HEK293 (cell line): ENCODE measurements at regions not wholly inside any gene's neighbourhood (a gene's known extent, or its start where the extent isn't known, plus 50 kb on each side); places are given as distances from the start of the nearest gene placed in this dataset.

Source experiments
- CTCF ChIA-PET: fragments of 350-600 bp; formaldehyde crosslinking; extraction: SDS; loops from one replicate; lab custom pipeline; 2021; ENCODE audit warnings: antibody characterized with exemption; lab: Yijun Ruan, JAX
- POLR2A ChIA-PET: fragments of 300-600 bp; formaldehyde crosslinking; extraction: SDS; loops from one replicate; lab custom pipeline; 2020; ENCODE audit warnings: antibody characterized with exemption, inconsistent platforms; lab: Yijun Ruan, JAX
- H3K27ac ChIP-seq: fragments of 200-500 bp; sonication (Bioruptor generic); 2 replicates; pipeline ENCODE4 v1.5.1; 2014; ENCODE audit warnings: low read depth, low read length, control low read depth, inconsistent platforms; ENCODE audit errors: extremely low read depth
- H3K36me3 ChIP-seq, 2 experiments: fragments of 200-500 bp in 1 of 2; sonication (Bioruptor generic) in 1 of 2; 1 replicate in 1 of 2; 2 replicates in 1 of 2; pipeline ENCODE4 v1.5.1; 2014 to 2017; ENCODE audit warnings: inconsistent platforms in 2 of 2, low read length in 2 of 2; ENCODE audit not compliant: control insufficient read depth in 2 of 2, insufficient read depth in 1 of 2
- H3K4me1 ChIP-seq: fragments of 200-500 bp; sonication (Bioruptor generic); 2 replicates; pipeline ENCODE4 v1.5.1; 2014; ENCODE audit warnings: mild to moderate bottlenecking, low read length, inconsistent platforms; ENCODE audit not compliant: control insufficient read depth, insufficient read depth
- H3K4me3 ChIP-seq: 2 replicates; pipeline ENCODE4 v1.5.1; 2011; ENCODE audit warnings: low read depth, mild to moderate bottlenecking, control low read depth, low read length, moderate library complexity
- H3K9me3 ChIP-seq: fragments of 200-500 bp; sonication (Bioruptor generic); 2 replicates; pipeline ENCODE4 v1.5.1; 2014; ENCODE audit warnings: low read depth, low read length, inconsistent platforms; ENCODE audit not compliant: control insufficient read depth, insufficient read depth
- HOXA7 ChIP-seq: sonication (generic); formaldehyde crosslinking; IDR thresholded peaks from 2 replicates; pipeline ENCODE4 v1.8.1; 2022; ENCODE audit warnings: missing genetic modification reagents, borderline replicate concordance
- PRDM10 ChIP-seq: fragments of 450-650 bp; formaldehyde crosslinking; IDR thresholded peaks from 2 replicates; pipeline ENCODE4 v1.5.1; 2016; ENCODE audit warnings: missing biosample characterization, missing genetic modification characterization
- PRDM6 ChIP-seq: fragments of 450-650 bp; formaldehyde crosslinking; IDR thresholded peaks from 2 replicates; pipeline ENCODE4 v1.5.1; 2017; ENCODE audit warnings: missing biosample characterization, missing genetic modification characterization
- SP7 ChIP-seq: fragments of 450-650 bp; formaldehyde crosslinking; IDR thresholded peaks from 2 replicates; pipeline ENCODE4 v1.5.1; 2016; ENCODE audit warnings: missing biosample characterization, missing genetic modification characterization
- WT1 ChIP-seq: fragments of 450-650 bp; formaldehyde crosslinking; IDR thresholded peaks from 2 replicates; pipeline ENCODE4 v1.5.1; 2016; ENCODE audit warnings: missing biosample characterization, missing genetic modification characterization
- ZBTB21 ChIP-seq: fragments of 450-650 bp; formaldehyde crosslinking; IDR thresholded peaks from 2 replicates; pipeline ENCODE4 v1.5.1; 2017; ENCODE audit warnings: missing biosample characterization, missing genetic modification characterization
- ZFP37 ChIP-seq: fragments of 450-650 bp; formaldehyde crosslinking; IDR thresholded peaks from 2 replicates; pipeline ENCODE4 v1.5.1; 2016; ENCODE audit warnings: missing biosample characterization, missing genetic modification characterization
- ZIC2 ChIP-seq: fragments of 450-650 bp; formaldehyde crosslinking; IDR thresholded peaks from 2 replicates; pipeline ENCODE4 v1.5.1; 2016; ENCODE audit warnings: missing biosample characterization, missing genetic modification characterization
- ZNF112 ChIP-seq: fragments of 450-650 bp; formaldehyde crosslinking; IDR thresholded peaks from 2 replicates; pipeline ENCODE4 v1.5.0; 2017; ENCODE audit warnings: missing biosample characterization, missing genetic modification characterization
- ZNF175 ChIP-seq: fragments of 450-650 bp; formaldehyde crosslinking; IDR thresholded peaks from 2 replicates; pipeline ENCODE4 v1.5.1; 2016; ENCODE audit warnings: missing biosample characterization, missing genetic modification characterization
- ZNF18 ChIP-seq: fragments of 450-650 bp; formaldehyde crosslinking; IDR thresholded peaks from 2 replicates; pipeline ENCODE4 v1.5.1; 2016; ENCODE audit warnings: missing biosample characterization, missing genetic modification characterization
- ZNF366 ChIP-seq: fragments of 450-650 bp; formaldehyde crosslinking; conservative IDR thresholded peaks from 2 replicates; pipeline ENCODE4 v1.5.1; 2016; ENCODE audit warnings: missing biosample characterization, missing genetic modification characterization
- ZNF549 ChIP-seq: fragments of 450-650 bp; IDR thresholded peaks from 2 replicates; pipeline ENCODE4 v1.5.1; 2018; ENCODE audit warnings: missing biosample characterization, missing genetic modification characterization, mild to moderate bottlenecking, inconsistent platforms, moderate library complexity
- ZNF621 ChIP-seq: fragments of 450-650 bp; formaldehyde crosslinking; IDR thresholded peaks from 2 replicates; pipeline ENCODE4 v1.5.1; 2017; ENCODE audit warnings: missing biosample characterization, missing genetic modification characterization
- ZNF777 ChIP-seq: fragments of 450-650 bp; formaldehyde crosslinking; IDR thresholded peaks from 2 replicates; pipeline ENCODE4 v1.5.1; 2017; ENCODE audit warnings: missing biosample characterization, missing genetic modification characterization, borderline replicate concordance
- ZSCAN18 ChIP-seq: fragments of 450-650 bp; formaldehyde crosslinking; IDR thresholded peaks from 2 replicates; pipeline ENCODE4 v1.5.1; 2016; ENCODE audit warnings: missing biosample characterization, missing genetic modification characterization
- TF ChIP-seq, protein P1 (sequence below): fragments of 450-650 bp; formaldehyde crosslinking; IDR thresholded peaks from 2 replicates; pipeline ENCODE4 v1.5.1; 2017; ENCODE audit warnings: missing biosample characterization, missing genetic modification characterization
- TF ChIP-seq, protein P2 (sequence below): fragments of 450-650 bp; formaldehyde crosslinking; IDR thresholded peaks from 2 replicates; pipeline ENCODE4; 2016; ENCODE audit warnings: missing biosample characterization, missing genetic modification characterization
- TF ChIP-seq, protein P3 (sequence below): fragments of 450-650 bp; IDR thresholded peaks from 2 replicates; pipeline ENCODE4 v1.5.1; 2018; ENCODE audit warnings: missing biosample characterization, mild to moderate bottlenecking, missing genetic modification characterization

DNA sequence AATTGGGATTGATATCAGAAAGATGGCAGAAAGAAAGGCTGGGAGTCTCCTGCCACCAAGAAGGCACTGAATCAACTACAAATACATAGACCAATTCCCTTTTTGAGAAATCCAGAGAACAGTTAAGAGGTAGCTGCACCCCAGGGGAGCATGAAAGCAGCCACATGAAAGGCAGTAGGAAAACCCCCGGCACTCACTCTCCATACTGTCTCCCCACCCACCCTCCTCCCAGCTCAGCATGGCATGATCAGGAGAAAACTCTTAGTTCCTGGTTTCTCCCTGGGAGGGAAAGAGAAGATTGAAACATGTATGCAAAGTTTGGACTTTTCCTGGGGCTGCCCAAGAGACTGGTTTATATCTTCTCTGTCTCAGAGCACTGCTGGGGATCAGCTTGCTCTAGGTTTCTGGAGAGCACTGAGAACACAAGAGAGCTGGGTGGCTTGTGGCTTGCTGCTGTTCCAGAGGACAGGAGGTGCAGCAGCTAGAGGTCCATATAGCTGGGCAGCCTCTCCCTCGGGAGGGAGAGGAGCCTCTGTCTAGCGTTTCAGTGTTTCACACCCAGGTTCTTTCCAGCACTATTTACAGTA is 305.7 kb downstream of the PDGFC start:
- ChIA-PET CTCF (no interaction called here), POLR2A (no interaction called here)
- peak; percentile 67 for TF ChIP-seq ZIC2 (tag by site-specific recombination)
- TF ChIP-seq, protein P1, sequence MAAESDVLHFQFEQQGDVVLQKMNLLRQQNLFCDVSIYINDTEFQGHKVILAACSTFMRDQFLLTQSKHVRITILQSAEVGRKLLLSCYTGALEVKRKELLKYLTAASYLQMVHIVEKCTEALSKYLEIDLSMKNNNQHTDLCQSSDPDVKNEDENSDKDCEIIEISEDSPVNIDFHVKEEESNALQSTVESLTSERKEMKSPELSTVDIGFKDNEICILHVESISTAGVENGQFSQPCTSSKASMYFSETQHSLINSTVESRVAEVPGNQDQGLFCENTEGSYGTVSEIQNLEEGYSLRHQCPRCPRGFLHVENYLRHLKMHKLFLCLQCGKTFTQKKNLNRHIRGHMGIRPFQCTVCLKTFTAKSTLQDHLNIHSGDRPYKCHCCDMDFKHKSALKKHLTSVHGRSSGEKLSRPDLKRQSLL = no peak
- TF ChIP-seq, protein P2, sequence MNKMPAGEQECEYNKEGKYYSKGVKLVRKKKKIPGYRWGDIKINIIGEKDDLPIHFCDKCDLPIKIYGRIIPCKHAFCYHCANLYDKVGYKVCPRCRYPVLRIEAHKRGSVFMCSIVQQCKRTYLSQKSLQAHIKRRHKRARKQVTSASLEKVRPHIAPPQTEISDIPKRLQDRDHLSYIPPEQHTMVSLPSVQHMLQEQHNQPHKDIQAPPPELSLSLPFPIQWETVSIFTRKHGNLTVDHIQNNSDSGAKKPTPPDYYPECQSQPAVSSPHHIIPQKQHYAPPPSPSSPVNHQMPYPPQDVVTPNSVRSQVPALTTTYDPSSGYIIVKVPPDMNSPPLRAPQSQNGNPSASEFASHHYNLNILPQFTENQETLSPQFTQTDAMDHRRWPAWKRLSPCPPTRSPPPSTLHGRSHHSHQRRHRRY (tag by site-specific recombination) = no peak
- H3K9me3 ChIP-seq = no peaks in the 10 kb centered on the region
- H3K4me3 ChIP-seq = no peak overlapping the region
- no peaks in the 10 kb centered on the region for H3K36me3 ChIP-seq
- H3K27ac ChIP-seq = no peak overlapping the region
- no peaks in the 10 kb centered on the region; the same call in 1 of the 2 replicates for H3K4me1 ChIP-seq

DNA sequence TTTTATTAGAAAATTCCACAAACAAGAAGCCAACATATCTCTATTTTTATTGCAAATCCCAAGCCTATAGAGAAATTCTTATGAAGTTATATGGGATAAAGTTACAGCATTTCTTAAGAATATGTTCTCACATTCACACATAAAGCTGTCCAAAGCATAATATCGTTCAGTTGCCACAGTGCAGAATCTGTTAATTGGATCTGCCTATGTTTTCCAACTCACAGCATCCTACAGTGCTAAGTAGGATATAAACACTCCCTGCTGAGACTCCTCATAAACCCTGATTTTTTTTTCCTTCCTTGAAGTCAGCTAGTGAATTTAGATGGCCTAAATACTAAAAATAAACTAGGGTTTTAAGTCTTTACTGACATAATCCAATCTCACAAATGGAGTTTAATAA is 307.9 kb downstream of the PDGFC start:
- H3K27ac ChIP-seq = no peak overlapping the region
- H3K4me3 ChIP-seq = no peak overlapping the region
- H3K9me3 ChIP-seq = no peaks in the 10 kb centered on the region
- no peaks in the 10 kb centered on the region; the same call in 1 of the 2 replicates for H3K4me1 ChIP-seq
- no peaks in the 10 kb centered on the region for H3K36me3 ChIP-seq
- TF ChIP-seq ZNF366 (tag by site-specific recombination) (no peak), ZNF175 (tag by site-specific recombination) (no peak), ZNF18 (tag by site-specific recombination) (no peak), ZNF549 (tag by site-specific recombination) (peak; percentile 87), ZIC2 (tag by site-specific recombination) (peak; percentile 36; the same call in 1 of the 2 replicates), ZNF112 (tag by site-specific recombination) (no peak), PRDM6 (peak; percentile 56), ZSCAN18 (tag by site-specific recombination) (no peak), ZFP37 (no peak)
- CTCF ChIA-PET = no interaction called here
- POLR2A ChIA-PET = no interaction called here

- ChIA-PET CTCF (no interaction called here), POLR2A (no interaction called here)
- no peak overlapping the region for H3K4me3 ChIP-seq
- H3K36me3 ChIP-seq = no peaks in the 10 kb centered on the region
- no peak overlapping the region for H3K27ac ChIP-seq
- H3K4me1 ChIP-seq = no peaks in the 10 kb centered on the region; the same call in 1 of the 2 replicates
- no peaks in the 10 kb centered on the region for H3K9me3 ChIP-seq
- TF ChIP-seq, protein P3, sequence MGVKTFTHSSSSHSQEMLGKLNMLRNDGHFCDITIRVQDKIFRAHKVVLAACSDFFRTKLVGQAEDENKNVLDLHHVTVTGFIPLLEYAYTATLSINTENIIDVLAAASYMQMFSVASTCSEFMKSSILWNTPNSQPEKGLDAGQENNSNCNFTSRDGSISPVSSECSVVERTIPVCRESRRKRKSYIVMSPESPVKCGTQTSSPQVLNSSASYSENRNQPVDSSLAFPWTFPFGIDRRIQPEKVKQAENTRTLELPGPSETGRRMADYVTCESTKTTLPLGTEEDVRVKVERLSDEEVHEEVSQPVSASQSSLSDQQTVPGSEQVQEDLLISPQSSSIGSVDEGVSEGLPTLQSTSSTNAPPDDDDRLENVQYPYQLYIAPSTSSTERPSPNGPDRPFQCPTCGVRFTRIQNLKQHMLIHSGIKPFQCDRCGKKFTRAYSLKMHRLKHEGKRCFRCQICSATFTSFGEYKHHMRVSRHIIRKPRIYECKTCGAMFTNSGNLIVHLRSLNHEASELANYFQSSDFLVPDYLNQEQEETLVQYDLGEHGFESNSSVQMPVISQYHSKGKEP = no peak
- no peak for TF ChIP-seq ZBTB21
- no peak for TF ChIP-seq WT1 (tag by site-specific recombination)
- no peak for TF ChIP-seq ZNF621
- no peak for TF ChIP-seq ZFP37
- TF ChIP-seq SP7 (tag by site-specific recombination) = no peak
- no peak for TF ChIP-seq HOXA7 (CRISPR knock-in tag)
- TF ChIP-seq ZNF777 = no peak
- TF ChIP-seq PRDM10 = no peak
Measured at GRCh38 chr4:156662921-156663320, 308.7 kb downstream of the PDGFC start.
